HepG2 (cell line): ENCODE measurements at regions not wholly inside any gene's neighbourhood (a gene's known extent, or its start where the extent isn't known, plus 50 kb on each side); places are given as distances from the start of the nearest gene placed in this dataset.

ENCODE experiments used
- AHDC1 ChIP-seq: sonication (generic); formaldehyde crosslinking; IDR thresholded peaks from 2 replicates; pipeline ENCODE4 v1.5.1; 2020; ENCODE audit warnings: mild to moderate bottlenecking, missing genetic modification reagents, borderline replicate concordance
- ARID5B ChIP-seq: IDR thresholded peaks from 2 replicates; pipeline ENCODE4 v1.4.0; 2020; ENCODE audit warnings: mild to moderate bottlenecking, missing genetic modification reagents
- ESRRA ChIP-seq: sonication (generic); formaldehyde crosslinking; IDR thresholded peaks from 2 replicates; pipeline ENCODE4 v1.5.1; 2020; ENCODE audit warnings: mild to moderate bottlenecking, low read depth, missing genetic modification reagents
- FOXP1 ChIP-seq, 2 experiments: fragments of 450-650 bp in 1 of 2; IDR thresholded peaks; 2 replicates each; pipeline ENCODE4 v1.6.1; 2017 to 2018; ENCODE audit warnings: antibody characterized with exemption in 1 of 2
- FOXP4 ChIP-seq: sonication (generic); formaldehyde crosslinking; IDR thresholded peaks from 2 replicates; pipeline ENCODE4 v1.4.0; 2020; ENCODE audit warnings: missing genetic modification reagents
- GABPA ChIP-seq, 2 experiments: IDR thresholded peaks; 2 replicates each; pipeline ENCODE4 v1.6.1; 2011 to 2016; ENCODE audit warnings: low read depth in 2 of 2, low read length in 1 of 2, missing biosample characterization in 1 of 2, missing genetic modification characterization in 1 of 2
- GMEB1 ChIP-seq: sonication (generic); formaldehyde crosslinking; IDR thresholded peaks from 2 replicates; pipeline ENCODE4 v1.5.1; 2020; ENCODE audit warnings: missing genetic modification reagents, mild to moderate bottlenecking, borderline replicate concordance
- HMGA1 ChIP-seq: sonication (generic); formaldehyde crosslinking; conservative IDR thresholded peaks from 2 replicates; pipeline ENCODE4 v1.4.0; 2020; ENCODE audit warnings: missing genetic modification reagents
- NR2F1 ChIP-seq, 2 experiments: fragments of 450-650 bp in 1 of 2; formaldehyde crosslinking in 1 of 2; IDR thresholded peaks; 2 replicates each; pipeline versions ENCODE4 v1.5.0 to v1.6.1; 2016 to 2020; ENCODE audit warnings: mild to moderate bottlenecking in 1 of 2, missing compliant biosample characterization in 1 of 2, missing genetic modification reagents in 1 of 2, moderate library complexity in 1 of 2
- SMC3 ChIP-seq: IDR thresholded peaks from 2 replicates; pipeline ENCODE4 v1.6.1; 2011; ENCODE audit warnings: low read length, improper control_type of control experiment
- TGIF2 ChIP-seq: IDR thresholded peaks from 2 replicates; pipeline ENCODE4 v1.6.1; 2016; ENCODE audit warnings: control low read depth, missing compliant biosample characterization
- XRCC5 ChIP-seq: fragments of 200-400 bp; formaldehyde crosslinking; optimal IDR thresholded peaks from 2 replicates; pipeline ENCODE3; 2017; ENCODE audit warnings: mild to moderate bottlenecking, low read length
- ZIK1 ChIP-seq: sonication (generic); formaldehyde crosslinking; IDR thresholded peaks from 2 replicates; pipeline ENCODE4 v1.5.0; 2020; ENCODE audit warnings: mild to moderate bottlenecking, low read depth, missing genetic modification reagents, borderline replicate concordance
- ZNF839 ChIP-seq: sonication (generic); formaldehyde crosslinking; IDR thresholded peaks from 2 replicates; pipeline ENCODE4 v1.4.0; 2020; ENCODE audit warnings: missing genetic modification reagents, mild to moderate bottlenecking, borderline replicate concordance

- peak; percentile 81 for TF ChIP-seq FOXP4 (CRISPR knock-in tag)
- TF ChIP-seq GMEB1 (CRISPR knock-in tag): no peak
- peak; percentile 87 for TF ChIP-seq ARID5B
- no peak for TF ChIP-seq TGIF2 (CRISPR knock-in tag)
- TF ChIP-seq FOXP1 (IDR thresholded peaks at IDR 0.05): no peak
- TF ChIP-seq FOXP1 (CRISPR knock-in tag; IDR thresholded peaks at IDR 0.05): peak; percentile 64
- no peak for TF ChIP-seq ZNF839 (CRISPR knock-in tag)
- TF ChIP-seq SMC3: peak; percentile 41; the same call in 1 of the 2 replicates
- 0 out of 2 replicates have a peak, but pooled peaks have one; percentile 55 for TF ChIP-seq ESRRA (CRISPR knock-in tag)
- peak; percentile 74 for TF ChIP-seq XRCC5
- 0 out of 2 replicates have a peak, but pooled peaks have one; percentile 25 for TF ChIP-seq AHDC1
- no peak for TF ChIP-seq HMGA1 (CRISPR knock-in tag)
- TF ChIP-seq GABPA (IDR thresholded peaks at IDR 0.05; ENCODE audit: low read depth, low read length): no peak
- peak; percentile 53 for TF ChIP-seq GABPA (CRISPR knock-in tag; IDR thresholded peaks at IDR 0.05; ENCODE audit: low read depth)
- 0 out of 2 replicates have a peak, but pooled peaks have one; percentile 25 for TF ChIP-seq ZIK1 (CRISPR knock-in tag)
- TF ChIP-seq NR2F1 (CRISPR knock-in tag; IDR thresholded peaks at IDR 0.05): peak; percentile 71 to 84; a peak in 3 of 4 replicates
Measured at GRCh38 chr3:194075802-194076460, 60.0 kb upstream of the HES1 start (continued).
